ENCODE measurements at regions not wholly inside any gene's neighbourhood (a gene's known extent, or its start where the extent isn't known, plus 50 kb on each side); places are given as distances from the start of the nearest gene placed in this dataset.
A peak's percentile ranks its signal among the peaks of the same experiment; 100 is the strongest.

DNA sequence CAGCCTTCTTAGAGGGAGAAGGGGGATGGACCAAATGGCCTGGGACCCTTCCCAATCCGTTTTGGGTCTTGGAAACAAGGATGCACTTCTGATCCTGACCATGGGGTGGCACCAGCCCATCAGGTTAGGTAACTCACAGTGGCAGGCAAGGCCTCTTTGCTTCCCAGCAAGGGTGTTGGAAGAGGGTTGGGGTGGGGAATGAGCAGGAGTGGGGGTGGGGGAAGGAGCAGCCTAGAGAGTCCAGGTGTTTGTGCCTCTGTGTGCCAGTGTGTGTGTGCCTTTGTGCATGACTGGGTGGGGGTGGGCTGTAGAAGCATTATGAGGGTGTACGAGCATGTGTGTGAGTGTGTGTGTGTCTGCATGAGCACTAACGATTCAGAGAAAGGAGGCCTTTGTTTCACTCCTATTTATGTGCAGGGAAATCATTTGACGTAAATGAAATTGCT lies 213.1 kb downstream of the INSC start:
- no peak for TF ChIP-seq CTCF (conservative IDR thresholded peaks at IDR 0.05; ENCODE audit: low read depth)
- CTCF ChIA-PET: no interaction called here
- DNase-seq (ENCODE audit: low spot score): peak; percentile 21
- H3K27ac ChIP-seq: no peak overlapping the region
- POLR2A ChIA-PET (ENCODE audit: low non-redundant PET): no interaction called here

DNA sequence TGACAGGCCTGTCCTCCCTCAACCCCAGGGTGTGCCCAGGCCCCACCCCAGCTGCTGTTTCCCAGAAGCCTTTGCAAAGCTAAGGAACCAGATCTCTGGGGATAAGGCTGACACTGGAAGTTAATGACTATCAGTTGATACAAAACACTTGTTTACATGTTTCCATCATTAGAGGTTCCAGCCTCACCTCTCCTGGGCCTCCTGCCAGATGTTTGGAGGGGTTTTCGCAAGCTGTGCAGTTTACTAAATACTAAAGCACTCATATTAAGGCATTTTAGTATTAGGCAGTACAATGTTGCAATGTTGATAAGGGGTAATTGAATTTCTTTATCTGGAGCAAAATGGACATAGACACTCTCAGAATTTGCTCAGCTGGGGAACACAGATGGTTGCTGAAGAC lies 218.7 kb downstream of the INSC start:
- ChIA-PET POLR2A (ENCODE audit: low non-redundant PET) (no interaction called here), CTCF (interaction anchor here (0.6 kb wide), 1 partner anchor 316 kb away, joined by 6 read pairs; no protein-coding TSS in a partner anchor)
- no peak for TF ChIP-seq CTCF (conservative IDR thresholded peaks at IDR 0.05; ENCODE audit: low read depth)

DNA sequence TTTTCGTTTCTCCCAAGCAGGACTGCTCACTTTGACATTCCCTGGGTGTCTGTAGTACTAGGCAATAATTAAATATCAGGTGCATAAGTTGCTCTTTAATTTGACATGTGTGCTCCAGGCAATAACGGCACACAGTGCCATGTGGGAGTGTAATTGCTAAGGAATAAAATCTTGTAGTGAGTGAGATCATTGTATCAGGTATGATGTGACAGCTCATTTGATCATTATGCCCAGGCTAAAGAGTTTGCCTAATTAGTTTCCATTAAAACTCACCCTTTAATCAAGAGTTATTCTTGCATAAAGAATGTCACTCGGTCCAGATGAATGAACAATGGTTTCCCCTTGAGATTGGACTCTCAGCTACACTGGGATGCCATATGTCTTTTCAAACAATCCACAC lies 220.0 kb downstream of the INSC start:
- no peak for DNase-seq (ENCODE audit: low spot score)
- ChIA-PET POLR2A (ENCODE audit: low non-redundant PET) (no interaction called here), CTCF (no interaction called here)
- H3K27ac ChIP-seq: no peak overlapping the region
- TF ChIP-seq CTCF (conservative IDR thresholded peaks at IDR 0.05; ENCODE audit: low read depth): no peak

More for the DNA sequence above, 218.7 kb downstream of the INSC start:
- no peak for DNase-seq (ENCODE audit: low spot score)
- H3K27ac ChIP-seq: no peak overlapping the region

DNA sequence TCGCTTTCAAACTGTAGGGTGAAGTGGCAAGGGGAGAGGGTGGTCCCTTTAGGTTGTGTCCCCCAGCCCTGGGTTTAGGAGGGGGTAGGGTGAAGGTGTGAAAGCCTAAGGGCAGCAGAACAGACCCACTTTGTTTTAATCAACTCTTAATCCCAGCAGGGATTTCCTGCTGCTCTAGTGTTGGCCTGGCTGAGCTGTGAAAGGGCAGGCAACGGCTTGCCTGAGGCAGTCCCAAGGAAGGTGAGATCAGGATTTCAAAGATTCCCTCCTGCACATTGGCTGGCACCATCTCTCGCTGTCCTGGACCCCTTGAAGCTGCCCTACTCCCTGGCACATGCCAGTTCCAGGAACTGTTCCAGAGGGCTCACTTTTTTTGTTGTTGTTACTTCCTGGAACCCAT lies 221.3 kb downstream of the INSC start:
- no peak overlapping the region for H3K27ac ChIP-seq
- POLR2A ChIA-PET (ENCODE audit: low non-redundant PET): no interaction called here
- DNase-seq (ENCODE audit: low spot score): no peak
- CTCF ChIA-PET: no interaction called here
- no peak for TF ChIP-seq CTCF (conservative IDR thresholded peaks at IDR 0.05; ENCODE audit: low read depth)

DNA sequence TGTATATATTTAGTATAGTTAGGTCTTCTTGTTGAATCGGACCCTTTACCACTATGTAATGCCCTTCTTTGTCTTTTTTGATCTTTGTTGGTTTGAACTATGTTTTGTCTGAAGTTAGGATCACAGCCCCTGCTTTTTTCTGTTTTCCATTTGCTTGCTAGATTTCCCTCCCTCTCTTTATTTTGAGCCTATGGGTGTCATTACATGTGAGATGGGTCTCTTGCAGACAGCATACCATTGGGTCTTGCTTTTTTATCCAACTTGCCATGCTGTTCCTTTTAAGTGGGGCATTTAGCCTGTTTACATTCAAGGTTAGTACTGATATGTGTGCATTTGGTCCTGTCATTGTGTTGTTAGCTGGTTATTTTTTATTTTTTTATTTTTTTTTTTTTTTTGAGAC lies 224.6 kb downstream of the INSC start:
- no peak for TF ChIP-seq CTCF (conservative IDR thresholded peaks at IDR 0.05; ENCODE audit: low read depth)
- ChIA-PET POLR2A (ENCODE audit: low non-redundant PET) (no interaction called here), CTCF (no interaction called here)
- no peak overlapping the region for H3K27ac ChIP-seq
- no peak for DNase-seq (ENCODE audit: low spot score)

GRCh38 chr11:15341587-15341986 lies 226.9 kb downstream of the INSC start:
- no peak for TF ChIP-seq CTCF (conservative IDR thresholded peaks at IDR 0.05; ENCODE audit: low read depth)
- POLR2A ChIA-PET (ENCODE audit: low non-redundant PET): no interaction called here
- H3K27ac ChIP-seq: no peak overlapping the region
- no peak for DNase-seq (ENCODE audit: low spot score)
- CTCF ChIA-PET: interaction anchor here (0.6 kb wide), 1 partner anchor 428 kb away, joined by 3 read pairs; no protein-coding TSS in a partner anchor

- H3K27ac ChIP-seq: no peak overlapping the region
- ChIA-PET POLR2A (ENCODE audit: low non-redundant PET) (no interaction called here), CTCF (no interaction called here)
- DNase-seq (ENCODE audit: low spot score): no peak
- no peak for TF ChIP-seq CTCF (conservative IDR thresholded peaks at IDR 0.05; ENCODE audit: low read depth)
Observed at GRCh38 chr11:15342163-15342562, 227.4 kb downstream of the INSC start.

Data from RWPE1 (cell line).